GM13976 (cell line): ENCODE measurements at regions not wholly inside any gene's neighbourhood (a gene's known extent, or its start where the extent isn't known, plus 50 kb on each side); places are given as distances from the start of the nearest gene placed in this dataset.

Source experiments
- DNase-seq: peaks from one replicate; pipeline ENCODE4 v3.0.0; 2012; ENCODE audit warnings: low spot score
- in situ Hi-C: fragments of 300-500 bp; cut with MboI; formaldehyde crosslinking; loops from one replicate; pipeline ENCODE4 v1.12.0; 2022; ENCODE audit warnings: low sequenced_read_pairs, mixed read lengths, inconsistent platforms; ENCODE audit not compliant: unreplicated experiment
- TF ChIP-seq, protein P1 (sequence below): IDR thresholded peaks from 2 replicates; pipeline ENCODE4 v1.5.1; 2012; ENCODE audit warnings: borderline replicate concordance, mild to moderate bottlenecking; ENCODE audit not compliant: insufficient read depth; ENCODE audit errors: extremely low read depth, missing control alignments, control extremely low read depth

DNA sequence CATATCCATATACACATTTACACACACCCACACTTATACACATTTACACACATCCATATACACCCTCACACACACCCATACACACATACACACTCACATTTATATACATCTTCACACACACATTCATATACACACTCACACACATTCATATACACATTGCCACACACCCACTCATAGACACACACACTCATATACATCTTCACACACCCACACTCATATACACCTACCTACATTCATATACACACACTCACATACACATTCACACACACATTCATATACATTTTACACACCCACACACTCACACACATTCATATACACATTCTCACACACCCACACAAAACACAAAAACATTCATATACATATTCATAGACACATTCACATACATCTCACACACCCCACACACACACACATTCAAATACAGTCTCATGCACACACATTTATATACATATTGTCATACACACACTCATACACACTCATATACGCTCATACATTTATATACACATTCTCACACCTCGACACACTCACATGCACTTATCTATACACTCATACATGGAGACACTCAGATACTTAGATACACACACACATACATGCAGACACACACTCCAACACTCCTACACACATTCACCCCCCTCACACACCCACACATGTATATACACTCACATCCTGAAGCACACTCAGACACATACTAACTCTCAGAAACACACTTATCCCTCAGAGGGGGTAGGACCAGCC lies 82.1 kb downstream of the MRPL14 start:
- no peak for DNase-seq
- TF ChIP-seq, protein P1, sequence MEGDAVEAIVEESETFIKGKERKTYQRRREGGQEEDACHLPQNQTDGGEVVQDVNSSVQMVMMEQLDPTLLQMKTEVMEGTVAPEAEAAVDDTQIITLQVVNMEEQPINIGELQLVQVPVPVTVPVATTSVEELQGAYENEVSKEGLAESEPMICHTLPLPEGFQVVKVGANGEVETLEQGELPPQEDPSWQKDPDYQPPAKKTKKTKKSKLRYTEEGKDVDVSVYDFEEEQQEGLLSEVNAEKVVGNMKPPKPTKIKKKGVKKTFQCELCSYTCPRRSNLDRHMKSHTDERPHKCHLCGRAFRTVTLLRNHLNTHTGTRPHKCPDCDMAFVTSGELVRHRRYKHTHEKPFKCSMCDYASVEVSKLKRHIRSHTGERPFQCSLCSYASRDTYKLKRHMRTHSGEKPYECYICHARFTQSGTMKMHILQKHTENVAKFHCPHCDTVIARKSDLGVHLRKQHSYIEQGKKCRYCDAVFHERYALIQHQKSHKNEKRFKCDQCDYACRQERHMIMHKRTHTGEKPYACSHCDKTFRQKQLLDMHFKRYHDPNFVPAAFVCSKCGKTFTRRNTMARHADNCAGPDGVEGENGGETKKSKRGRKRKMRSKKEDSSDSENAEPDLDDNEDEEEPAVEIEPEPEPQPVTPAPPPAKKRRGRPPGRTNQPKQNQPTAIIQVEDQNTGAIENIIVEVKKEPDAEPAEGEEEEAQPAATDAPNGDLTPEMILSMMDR = no peak
- in situ Hi-C loops = no loop called here

DNA sequence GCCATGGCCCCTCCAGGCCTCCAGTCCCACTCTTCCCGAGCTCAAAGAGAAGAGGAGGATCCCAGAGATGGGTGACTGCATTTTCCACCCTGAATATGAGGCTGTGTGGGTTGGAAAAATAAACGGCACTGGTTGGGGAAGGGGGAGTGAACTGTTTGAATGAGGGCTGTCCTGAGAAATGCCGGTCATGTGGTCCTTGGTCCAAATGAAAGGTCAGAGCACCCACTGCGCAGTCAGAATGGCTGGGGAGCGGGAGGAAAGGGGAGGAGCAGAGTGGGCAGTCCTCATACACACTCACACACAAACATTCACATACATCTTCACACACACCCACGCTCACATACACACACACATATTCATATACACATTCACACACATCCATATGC lies 83.1 kb downstream of the MRPL14 start:
- TF ChIP-seq, protein P1 = no peak
- no peak for DNase-seq
- in situ Hi-C loops = no loop called here

- DNase-seq = peak; percentile 68
- TF ChIP-seq, protein P1 = no peak
- in situ Hi-C loops = no loop called here
Measured at GRCh38 chr6:44043479-44044153, 83.6 kb downstream of the MRPL14 start.

DNA sequence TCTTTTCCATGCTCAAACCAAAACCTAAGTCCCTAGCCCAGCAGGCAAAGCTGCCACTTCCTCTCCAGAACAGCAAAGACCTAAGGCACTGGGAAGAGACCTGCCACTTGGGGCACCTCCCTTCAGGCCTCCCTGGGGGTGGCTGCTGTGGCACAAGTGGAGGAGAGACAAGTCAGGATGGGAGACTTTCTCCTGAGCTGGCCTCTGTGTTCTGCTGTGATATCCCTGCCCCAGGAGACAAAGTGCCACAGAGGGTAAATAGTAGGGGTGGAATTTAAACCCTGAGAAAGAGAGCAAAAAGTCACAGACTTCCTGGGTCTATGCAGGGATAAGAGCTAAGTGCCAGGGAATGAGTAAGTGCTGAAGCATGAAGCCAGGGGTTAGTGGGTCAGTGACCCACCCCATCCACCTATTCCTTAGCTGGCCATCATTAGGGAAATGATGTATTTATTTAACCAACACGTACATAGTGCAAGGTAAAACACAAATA lies 84.2 kb downstream of the MRPL14 start:
- TF ChIP-seq, protein P1 = no peak
- in situ Hi-C loops = no loop called here

GRCh38 chr6:44042261-44042988 lies 84.8 kb downstream of the MRPL14 start:
- in situ Hi-C loops = no loop called here
- TF ChIP-seq, protein P1 = no peak
- no peak for DNase-seq

More for the DNA sequence above, 84.2 kb downstream of the MRPL14 start:
- no peak for DNase-seq

DNA sequence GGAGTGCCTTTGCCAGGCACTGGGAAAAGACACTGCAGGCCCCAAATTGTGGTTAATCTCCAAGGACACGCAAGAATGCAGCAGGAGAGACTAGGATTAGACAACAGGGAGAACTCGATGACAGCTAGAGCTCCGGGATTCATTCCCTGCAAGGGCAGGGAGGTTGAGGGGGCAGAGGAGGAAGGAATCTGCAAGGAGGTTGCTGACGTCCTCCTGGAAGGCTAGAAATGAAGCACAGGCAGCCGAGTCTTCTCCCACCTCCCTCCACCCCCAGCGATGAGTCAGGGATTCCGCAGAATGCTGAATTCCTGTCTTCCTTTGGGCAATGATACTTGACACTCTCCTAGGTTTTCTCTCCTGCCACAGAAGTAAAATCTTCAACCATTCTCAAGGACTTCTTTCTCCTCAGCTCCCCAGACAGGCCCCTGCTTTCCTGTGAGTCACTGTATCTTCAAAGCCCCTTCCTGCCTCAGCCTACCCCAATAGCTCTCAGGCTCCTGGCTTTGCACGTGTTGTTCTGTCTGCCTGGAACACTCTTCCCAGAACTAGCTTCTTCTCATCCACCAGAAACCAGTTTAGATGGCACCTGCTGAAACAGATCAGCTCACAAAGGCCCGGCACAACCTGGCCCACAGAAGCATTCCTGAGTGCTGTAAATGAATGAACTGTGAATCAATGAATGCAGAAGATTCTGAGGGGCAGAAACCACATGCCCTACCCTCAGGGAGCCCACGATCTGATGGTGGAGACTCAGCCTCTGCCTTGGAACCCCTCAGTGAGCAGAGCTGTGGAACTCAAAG lies 85.6 kb downstream of the MRPL14 start:
- TF ChIP-seq, protein P1 = no peak
- in situ Hi-C loops = no loop called here

More for the DNA sequence above, 85.6 kb downstream of the MRPL14 start:
- no peak for DNase-seq
